ENCODE measurements at regions not wholly inside any gene's neighbourhood (a gene's known extent, or its start where the extent isn't known, plus 50 kb on each side); places are given as distances from the start of the nearest gene placed in this dataset.

GRCh38 chr21:32137266-32137665, 141.6 kb downstream of the MIS18A start:
- ATAC-seq (no peak), DNase-seq (no peak)
- intact Hi-C loops (cut with DNase I), result no loop called here

DNA sequence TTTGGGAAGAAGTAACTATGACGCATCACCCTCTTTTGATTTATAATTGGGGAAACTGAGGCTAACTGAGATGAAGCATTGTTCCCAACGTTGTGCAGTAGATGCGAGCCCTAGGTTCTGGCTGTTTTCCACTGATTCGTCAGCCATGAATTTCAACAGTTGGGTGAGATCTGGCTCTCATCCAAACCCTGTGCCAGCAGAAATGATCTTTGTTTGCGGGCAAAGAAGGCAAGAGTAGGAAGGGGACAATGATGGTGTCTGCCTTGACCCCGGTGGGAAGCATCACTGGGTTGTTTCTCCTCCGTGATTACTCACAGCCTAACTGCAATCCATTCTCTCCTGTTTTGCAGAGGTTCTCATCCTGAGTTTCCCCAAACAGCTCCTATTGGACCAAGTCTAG, 142.3 kb downstream of the MIS18A start:
- ATAC-seq, result no peak
- intact Hi-C loops (cut with DNase I), result no loop called here

GRCh38 chr21:32135401-32136363, 143.2 kb downstream of the MIS18A start:
- peak in 1 of 2 donors; percentile 62 for ATAC-seq
- intact Hi-C loops (cut with DNase I), result no loop called here
- no peak for DNase-seq

More for the DNA sequence above, 142.3 kb downstream of the MIS18A start:
- DNase-seq, result no peak

- DNase-seq, result no peak
- ATAC-seq, result no peak
- intact Hi-C loops (cut with DNase I), result loop anchor here in 1 of 2 donors (5.0 kb wide), 1 partner anchor 37 kb away; no protein-coding TSS in a partner anchor
Observed at GRCh38 chr21:32134441-32135130, 144.3 kb downstream of the MIS18A start.

DNA sequence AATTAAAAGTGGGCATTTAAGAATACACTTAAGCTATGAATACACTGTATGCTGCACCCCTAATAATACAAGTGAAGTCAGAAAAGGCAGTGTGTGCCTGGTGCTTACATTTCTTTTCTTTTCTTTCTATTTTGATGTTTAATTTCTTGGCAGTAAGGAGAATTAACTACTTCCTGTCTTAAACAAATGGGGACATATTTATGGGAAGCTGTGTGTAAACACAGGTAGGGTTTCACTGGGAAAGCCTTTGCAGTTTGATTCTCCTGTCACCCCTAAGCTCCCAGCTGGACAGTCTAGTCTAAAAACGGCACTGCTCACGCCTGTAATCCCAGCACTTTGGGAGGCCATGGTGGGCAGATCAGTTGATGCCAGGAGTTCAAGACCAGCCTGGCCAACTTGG, 146.0 kb downstream of the MIS18A start:
- intact Hi-C loops (cut with DNase I), result loop anchor here in 1 of 2 donors (5.0 kb wide), 1 partner anchor 36 kb away; no protein-coding TSS in a partner anchor
- ATAC-seq (no peak), DNase-seq (no peak)

GRCh38 chr21:32132409-32132808, 146.4 kb downstream of the MIS18A start:
- ATAC-seq (no peak), DNase-seq (no peak)
- intact Hi-C loops (cut with DNase I), result loop anchor here in 1 of 2 donors (5.0 kb wide), 1 partner anchor 35 kb away; no protein-coding TSS in a partner anchor

GRCh38 chr21:32131960-32132359, 146.9 kb downstream of the MIS18A start:
- DNase-seq (no peak), ATAC-seq (peak; percentile 87 to 89)
- intact Hi-C loops (cut with DNase I), result loop anchor here in 1 of 2 donors (5.0 kb wide), 1 partner anchor 35 kb away; no protein-coding TSS in a partner anchor

DNA sequence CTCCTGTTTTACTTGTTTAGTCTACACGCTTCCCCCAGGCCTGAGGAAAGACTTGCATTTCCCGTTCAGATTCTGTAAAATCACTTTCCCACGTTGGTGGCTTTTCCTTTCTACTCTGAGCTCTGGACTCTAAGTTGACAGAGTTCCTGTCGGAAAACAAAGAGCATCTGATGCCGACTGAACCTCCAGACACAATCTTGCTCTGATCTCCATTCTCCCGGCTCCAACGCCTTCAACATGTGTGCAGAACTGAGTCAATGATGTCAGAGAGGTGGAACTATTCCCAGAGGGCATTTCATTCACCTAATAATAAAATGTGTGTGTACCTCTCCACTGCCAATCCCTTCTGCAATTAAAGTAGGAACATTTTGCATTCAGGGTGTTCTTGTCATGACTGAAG, 147.7 kb downstream of the MIS18A start:
- DNase-seq (no peak), ATAC-seq (no peak)
- intact Hi-C loops (cut with DNase I), result loop anchor here in 1 of 2 donors (5.0 kb wide), 1 partner anchor 34 kb away; no protein-coding TSS in a partner anchor

GRCh38 chr21:32130031-32130891, 148.6 kb downstream of the MIS18A start:
- ATAC-seq (no peak), DNase-seq (no peak)
- intact Hi-C loops (cut with DNase I), result loop anchor here in 1 of 2 donors (5.0 kb wide), 1 partner anchor 33 kb away; no protein-coding TSS in a partner anchor

DNA sequence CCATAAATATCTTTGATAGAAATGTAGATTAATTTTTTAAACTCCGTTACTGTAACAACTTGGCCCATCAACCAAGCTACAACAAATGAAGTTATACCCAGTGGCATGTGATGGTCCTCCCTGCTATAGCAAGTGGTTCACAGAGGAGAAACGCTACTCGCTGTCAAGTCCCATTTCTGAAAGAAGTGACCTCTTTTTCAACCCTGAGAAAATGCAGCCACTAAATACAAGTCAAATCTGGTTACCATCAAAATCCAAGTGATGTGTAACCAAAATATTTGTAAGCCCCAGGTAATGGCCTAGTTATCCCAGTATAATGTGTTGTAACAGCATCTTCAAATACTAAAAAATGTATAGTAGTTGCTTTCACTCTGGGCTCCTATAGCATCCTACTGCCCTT, 151.8 kb downstream of the MIS18A start:
- intact Hi-C loops (cut with DNase I), result no loop called here
- no peak for DNase-seq
- ATAC-seq, result no peak

- ATAC-seq (no peak), DNase-seq (no peak)
- intact Hi-C loops (cut with DNase I), result no loop called here
Observed at GRCh38 chr21:32122082-32122481, 156.8 kb downstream of the MIS18A start.

- intact Hi-C loops (cut with DNase I), result no loop called here
- ATAC-seq (no peak), DNase-seq (no peak)
Observed at GRCh38 chr21:32120230-32120629, 158.6 kb downstream of the MIS18A start.

- intact Hi-C loops (cut with DNase I), result no loop called here
- ATAC-seq, result no peak
- no peak for DNase-seq
Observed at GRCh38 chr21:32119811-32120210, 159.0 kb downstream of the MIS18A start.

- intact Hi-C loops (cut with DNase I), result no loop called here
- no peak for ATAC-seq
- no peak for DNase-seq
Observed at GRCh38 chr21:32119389-32119788, 159.5 kb downstream of the MIS18A start.

DNA sequence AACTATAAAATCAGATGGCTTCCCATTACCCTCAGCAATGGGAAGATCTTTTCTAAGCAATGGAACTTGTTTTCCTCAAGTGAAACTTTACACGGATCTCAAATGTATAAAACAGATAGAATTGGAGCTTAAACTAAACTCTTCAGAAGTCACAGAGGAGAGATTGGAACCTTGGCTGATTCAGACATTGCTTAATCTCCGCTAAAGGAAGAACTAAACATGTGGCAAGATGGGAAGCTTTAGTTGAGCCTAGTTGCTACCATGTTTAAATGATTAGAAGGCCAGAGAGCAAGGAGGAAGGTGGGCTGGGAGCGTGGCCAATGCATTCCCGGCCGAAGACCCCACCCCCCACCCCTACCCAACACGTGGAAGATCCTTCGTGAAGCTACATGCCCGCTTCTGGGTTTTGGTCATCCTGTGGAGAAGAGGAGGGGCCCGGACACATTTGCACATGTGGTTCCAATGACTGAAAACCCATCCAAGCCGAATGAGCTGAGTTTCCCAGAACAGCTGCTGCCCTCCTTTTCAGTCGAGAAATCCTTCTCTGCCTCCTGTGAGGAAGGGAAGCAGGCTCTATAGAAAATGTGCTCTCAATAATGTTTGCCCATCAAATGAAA, 164.3 kb downstream of the MIS18A start:
- DNase-seq, result no peak
- intact Hi-C loops (cut with DNase I), result no loop called here
- no peak for ATAC-seq

GRCh38 chr21:32113486-32113885, 165.4 kb downstream of the MIS18A start:
- ATAC-seq (no peak), DNase-seq (no peak)
- intact Hi-C loops (cut with DNase I), result no loop called here

GRCh38 chr21:32112195-32112594, 166.7 kb downstream of the MIS18A start:
- no peak for DNase-seq
- intact Hi-C loops (cut with DNase I), result no loop called here
- ATAC-seq, result no peak

- ATAC-seq (no peak), DNase-seq (no peak)
- intact Hi-C loops (cut with DNase I), result no loop called here
Observed at GRCh38 chr21:32108566-32108965, 170.3 kb downstream of the MIS18A start.

DNA sequence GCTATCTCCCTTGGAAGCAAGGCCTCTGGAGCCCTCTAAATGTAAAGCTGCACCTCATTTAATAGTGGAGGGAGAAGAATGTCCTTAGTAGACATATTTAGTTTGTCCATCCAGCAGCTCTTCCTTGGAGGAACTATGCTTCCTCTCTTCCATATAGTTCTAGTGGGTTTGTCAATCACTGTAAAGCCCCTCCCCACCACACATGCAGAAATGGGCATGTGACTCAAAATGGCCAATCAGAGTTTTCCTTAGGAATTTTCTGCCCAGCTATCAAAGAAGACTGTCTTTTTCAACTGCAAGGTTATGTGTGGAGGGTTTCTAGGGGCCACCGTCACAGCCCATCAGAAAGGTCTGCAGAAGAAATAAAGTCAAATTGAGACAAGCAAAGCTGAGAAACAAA, 175.5 kb downstream of the MIS18A start:
- intact Hi-C loops (cut with DNase I), result no loop called here
- ATAC-seq (no peak), DNase-seq (no peak)
